ENCODE measurements at regions not wholly inside any gene's neighbourhood (a gene's known extent, or its start where the extent isn't known, plus 50 kb on each side); places are given as distances from the start of the nearest gene placed in this dataset.
A peak's percentile ranks its signal among the peaks of the same experiment; 100 is the strongest.

DNA sequence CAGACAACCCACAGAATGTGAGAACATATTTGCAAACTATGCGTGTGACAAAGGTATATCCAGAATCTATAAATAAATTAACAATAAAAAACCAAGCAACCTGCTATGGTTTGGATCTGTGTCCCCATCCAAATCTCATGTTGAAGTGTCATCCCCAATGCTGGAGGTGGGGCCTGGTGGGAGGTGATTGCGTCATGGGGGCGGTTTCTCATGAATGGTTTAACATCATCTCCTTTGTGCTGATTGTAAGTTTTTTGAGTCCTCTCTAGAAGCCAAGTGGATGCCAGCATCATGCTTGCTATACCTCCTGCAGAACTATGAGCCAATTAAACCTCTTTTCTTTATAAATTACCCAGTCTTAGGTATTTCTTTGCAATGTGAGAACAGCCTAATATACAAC is 335.4 kb downstream of the MAN2A1 start:
- Mint-ChIP-seq H3K36me3 (peaks cover 3% of the 10 kb centered on the region), H3K9me3 (no peaks in the 10 kb centered on the region), H3K27me3 (no peaks in the 10 kb centered on the region), H3K4me3 (no peak overlapping the region), H3K4me1 (peaks cover 15% of the 10 kb centered on the region), H3K27ac (no peak overlapping the region)

GRCh38 chr5:110027527-110028322 is 338.0 kb downstream of the MAN2A1 start:
- H3K36me3 Mint-ChIP-seq, result peaks cover 3% of the 10 kb centered on the region
- H3K27ac Mint-ChIP-seq, result no peak overlapping the region
- H3K4me3 Mint-ChIP-seq, result no peak overlapping the region
- H3K9me3 Mint-ChIP-seq, result no peaks in the 10 kb centered on the region
- H3K27me3 Mint-ChIP-seq, result no peaks in the 10 kb centered on the region
- H3K4me1 Mint-ChIP-seq, result peaks cover 30% of the 10 kb centered on the region

DNA sequence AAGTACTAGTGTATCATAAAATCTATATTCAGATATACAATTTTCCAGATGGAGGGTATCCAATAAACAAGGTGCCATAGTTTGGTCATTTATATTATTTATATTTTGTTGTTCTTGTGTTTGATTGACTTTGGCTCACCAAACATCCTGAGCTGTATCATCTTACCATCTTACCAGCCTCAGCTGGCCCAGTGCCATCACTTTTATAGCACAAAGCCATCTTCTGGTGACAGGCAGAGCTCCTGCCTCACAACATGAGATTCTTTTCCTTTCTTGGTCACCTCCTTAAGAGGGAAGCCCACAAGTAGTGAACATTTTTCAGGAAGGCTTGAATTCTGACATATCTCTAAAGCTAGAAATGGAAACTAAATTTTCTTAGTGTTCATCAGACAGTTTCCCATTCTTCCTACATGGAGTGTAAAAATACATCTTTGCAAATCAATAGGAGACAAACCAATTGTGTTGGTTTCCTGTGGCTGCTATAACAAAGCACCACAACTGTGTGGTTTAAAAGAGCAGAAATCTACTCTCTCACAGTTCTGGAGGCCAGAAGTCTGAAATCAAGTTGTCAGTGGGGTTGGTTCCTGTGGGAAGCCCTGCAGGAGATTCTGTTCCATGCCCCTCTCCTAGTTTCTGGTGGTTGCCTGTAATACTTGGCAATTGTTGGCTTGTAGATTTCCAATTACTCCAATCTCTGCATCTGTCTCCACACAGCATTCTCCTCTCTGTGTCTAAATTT is 341.8 kb downstream of the MAN2A1 start:
- peaks cover 30% of the 10 kb centered on the region for H3K4me1 Mint-ChIP-seq
- no peak overlapping the region for H3K27ac Mint-ChIP-seq
- no peaks in the 10 kb centered on the region for H3K36me3 Mint-ChIP-seq
- no peaks in the 10 kb centered on the region for H3K27me3 Mint-ChIP-seq
- H3K4me3 Mint-ChIP-seq, result no peak overlapping the region
- H3K9me3 Mint-ChIP-seq, result no peaks in the 10 kb centered on the region

DNA sequence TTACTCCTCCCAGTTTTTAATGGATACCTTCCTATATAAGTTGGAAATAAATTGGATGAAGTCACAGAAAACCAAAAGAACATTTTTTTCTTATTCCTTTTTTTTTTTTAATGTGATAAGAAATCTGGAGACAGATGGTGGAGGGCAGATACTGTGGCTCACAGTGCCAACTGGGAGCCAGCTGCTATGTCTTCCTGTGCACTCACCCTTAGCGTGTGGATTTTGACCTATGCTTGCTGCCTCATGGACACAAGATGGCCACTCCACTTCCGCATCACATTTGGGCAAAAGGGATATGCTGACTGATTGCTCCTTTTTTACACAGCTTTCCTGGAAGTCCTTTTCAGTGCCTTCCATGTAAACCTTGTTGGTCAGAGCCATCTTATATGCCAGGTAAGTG is 342.6 kb downstream of the MAN2A1 start:
- Mint-ChIP-seq H3K27ac (no peak overlapping the region), H3K9me3 (no peaks in the 10 kb centered on the region), H3K27me3 (no peaks in the 10 kb centered on the region), H3K36me3 (no peaks in the 10 kb centered on the region), H3K4me3 (no peak overlapping the region), H3K4me1 (peaks cover 30% of the 10 kb centered on the region)

GRCh38 chr5:110034056-110034600 is 344.4 kb downstream of the MAN2A1 start:
- Mint-ChIP-seq H3K27ac (no peak overlapping the region), H3K9me3 (no peaks in the 10 kb centered on the region), H3K4me1 (peaks cover 19% of the 10 kb centered on the region), H3K36me3 (no peaks in the 10 kb centered on the region), H3K27me3 (no peaks in the 10 kb centered on the region), H3K4me3 (no peak overlapping the region)

DNA sequence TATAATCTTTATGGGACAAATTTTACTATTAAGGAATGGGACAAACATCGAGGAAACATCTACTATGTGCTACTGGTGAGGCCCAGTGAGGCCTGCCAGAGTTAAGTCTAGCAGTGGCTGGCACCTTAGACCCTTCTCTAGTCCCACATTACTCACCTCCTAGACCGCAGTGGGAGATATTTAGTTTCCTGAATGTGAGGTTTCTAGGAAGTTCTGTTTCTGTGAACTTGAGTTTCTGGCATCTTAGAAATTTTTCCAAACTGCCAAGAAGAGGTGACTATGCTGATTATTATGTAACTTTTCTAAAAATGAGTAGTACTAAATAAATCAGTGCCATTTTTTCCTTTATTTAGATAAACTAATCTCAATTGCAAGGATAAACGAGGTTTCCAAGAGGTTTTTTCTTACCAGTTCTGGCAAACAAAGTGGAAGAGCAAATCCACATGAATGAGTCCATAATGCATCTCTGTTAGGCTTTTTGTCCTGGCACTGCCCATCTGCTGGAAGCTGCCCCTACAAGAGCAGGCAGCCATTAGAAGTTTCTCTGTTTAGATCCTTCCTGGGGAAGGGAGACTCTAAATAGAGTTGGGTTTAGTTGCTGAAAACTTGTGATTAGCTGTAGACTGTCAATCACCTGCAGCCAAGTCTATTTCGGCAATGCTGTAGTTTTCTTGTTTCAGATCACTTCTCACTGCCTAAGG is 348.7 kb downstream of the MAN2A1 start:
- peaks cover 7% of the 10 kb centered on the region for H3K9me3 Mint-ChIP-seq
- H3K4me3 Mint-ChIP-seq, result no peak overlapping the region
- peaks cover 3% of the 10 kb centered on the region for H3K36me3 Mint-ChIP-seq
- H3K4me1 Mint-ChIP-seq, result peaks cover 11% of the 10 kb centered on the region
- no peak overlapping the region for H3K27ac Mint-ChIP-seq
- no peaks in the 10 kb centered on the region for H3K27me3 Mint-ChIP-seq

DNA sequence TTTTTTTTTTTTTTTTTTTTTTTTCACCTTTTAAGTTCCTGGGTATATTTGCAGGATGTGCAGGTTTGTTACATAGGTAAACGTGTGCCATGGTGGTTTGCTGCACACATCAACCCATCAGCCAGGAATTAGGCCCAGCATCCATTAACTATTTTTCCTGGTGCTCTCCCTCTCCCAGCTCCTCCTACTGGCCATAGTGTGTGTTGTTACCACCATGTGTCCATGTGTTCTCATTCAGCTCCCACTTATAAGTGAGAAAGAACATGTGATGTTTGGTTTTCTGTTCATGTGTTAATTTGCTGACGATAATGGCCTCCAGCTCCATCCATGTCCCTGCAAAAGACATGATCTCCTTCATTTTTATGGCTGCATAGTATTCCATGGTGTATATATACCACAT is 350.5 kb downstream of the MAN2A1 start:
- H3K36me3 Mint-ChIP-seq, result peaks cover 5% of the 10 kb centered on the region
- H3K4me1 Mint-ChIP-seq, result peaks cover 14% of the 10 kb centered on the region
- peaks cover 10% of the 10 kb centered on the region for H3K9me3 Mint-ChIP-seq
- H3K4me3 Mint-ChIP-seq, result no peak overlapping the region
- no peak overlapping the region for H3K27ac Mint-ChIP-seq
- no peaks in the 10 kb centered on the region for H3K27me3 Mint-ChIP-seq

- Mint-ChIP-seq H3K4me3 (peak overlapping the region; percentile 2), H3K27me3 (no peaks in the 10 kb centered on the region), H3K9me3 (peaks cover 10% of the 10 kb centered on the region), H3K27ac (no peak overlapping the region), H3K4me1 (peaks cover 14% of the 10 kb centered on the region), H3K36me3 (peaks cover 8% of the 10 kb centered on the region)
Measured at GRCh38 chr5:110043025-110043424, 353.3 kb downstream of the MAN2A1 start.

DNA sequence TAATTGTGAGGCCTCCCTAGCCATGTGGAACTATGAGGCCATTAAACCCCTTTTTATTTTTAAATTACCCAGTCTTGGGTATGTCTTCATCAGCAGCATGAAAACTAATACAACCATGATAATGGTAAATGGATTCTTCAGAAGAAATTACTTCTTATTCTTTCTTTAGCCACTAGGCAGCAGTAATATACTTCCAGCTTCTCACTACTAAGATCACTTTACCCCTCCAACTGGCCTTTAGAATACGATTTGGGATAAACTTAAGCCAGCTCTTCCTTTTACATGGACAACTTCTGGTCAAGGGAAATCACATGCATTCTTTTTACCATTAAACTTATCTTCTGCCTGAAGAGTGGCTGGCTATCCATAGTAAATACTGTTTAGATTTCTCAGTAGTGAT is 355.4 kb downstream of the MAN2A1 start:
- H3K36me3 Mint-ChIP-seq, result peaks cover 8% of the 10 kb centered on the region
- H3K9me3 Mint-ChIP-seq, result peaks cover 10% of the 10 kb centered on the region
- no peaks in the 10 kb centered on the region for H3K27me3 Mint-ChIP-seq
- H3K4me1 Mint-ChIP-seq, result peaks cover 18% of the 10 kb centered on the region
- H3K4me3 Mint-ChIP-seq, result no peak overlapping the region
- no peak overlapping the region for H3K27ac Mint-ChIP-seq

GRCh38 chr5:110048491-110048890 is 358.8 kb downstream of the MAN2A1 start:
- Mint-ChIP-seq H3K36me3 (peaks cover 5% of the 10 kb centered on the region), H3K27ac (no peak overlapping the region), H3K4me1 (peaks cover 13% of the 10 kb centered on the region), H3K4me3 (no peak overlapping the region), H3K9me3 (peaks cover 2% of the 10 kb centered on the region), H3K27me3 (no peaks in the 10 kb centered on the region)

DNA sequence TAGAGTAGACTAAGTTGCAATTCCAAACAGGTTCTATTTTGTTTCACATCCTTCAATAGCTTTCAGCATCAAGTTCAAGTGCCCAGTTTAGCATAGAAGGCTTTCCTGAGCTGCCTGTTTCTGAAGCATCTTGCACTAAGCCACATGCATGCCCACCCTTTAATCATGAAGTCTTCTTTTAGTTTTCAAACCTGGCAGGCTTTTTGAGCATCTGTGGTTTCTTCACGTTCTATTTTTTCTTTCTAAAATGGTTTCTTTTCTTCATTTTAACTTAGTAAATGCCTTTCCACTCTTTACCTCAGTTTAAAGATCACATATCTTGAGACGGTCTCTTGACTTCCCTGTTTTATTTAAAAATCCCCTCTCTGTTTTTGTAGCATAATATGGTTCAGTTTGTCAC is 360.1 kb downstream of the MAN2A1 start:
- H3K27ac Mint-ChIP-seq, result no peak overlapping the region
- no peaks in the 10 kb centered on the region for H3K9me3 Mint-ChIP-seq
- no peak overlapping the region for H3K4me3 Mint-ChIP-seq
- H3K27me3 Mint-ChIP-seq, result no peaks in the 10 kb centered on the region
- peaks cover 3% of the 10 kb centered on the region for H3K36me3 Mint-ChIP-seq
- H3K4me1 Mint-ChIP-seq, result peaks cover 24% of the 10 kb centered on the region

GRCh38 chr5:110050640-110051345 is 361.1 kb downstream of the MAN2A1 start:
- Mint-ChIP-seq H3K36me3 (peaks cover 2% of the 10 kb centered on the region), H3K27me3 (no peaks in the 10 kb centered on the region), H3K9me3 (no peaks in the 10 kb centered on the region), H3K27ac (no peak overlapping the region), H3K4me1 (peaks cover 34% of the 10 kb centered on the region), H3K4me3 (no peak overlapping the region)

GRCh38 chr5:110053205-110053604 is 363.5 kb downstream of the MAN2A1 start:
- peak overlapping the region; percentile 97 for H3K27ac Mint-ChIP-seq
- no peaks in the 10 kb centered on the region for H3K27me3 Mint-ChIP-seq
- H3K4me1 Mint-ChIP-seq, result peaks cover 44% of the 10 kb centered on the region

GRCh38 chr5:110053824-110054223 is 364.1 kb downstream of the MAN2A1 start:
- Mint-ChIP-seq H3K27ac (peak overlapping the region; percentile 97), H3K27me3 (no peaks in the 10 kb centered on the region), H3K36me3 (no peaks in the 10 kb centered on the region), H3K4me3 (peak overlapping the region; percentile 19), H3K9me3 (no peaks in the 10 kb centered on the region), H3K4me1 (peaks cover 44% of the 10 kb centered on the region)

More at GRCh38 chr5:110053205-110053604, 363.5 kb downstream of the MAN2A1 start:
- Mint-ChIP-seq H3K36me3 (no peaks in the 10 kb centered on the region), H3K4me3 (no peak overlapping the region), H3K9me3 (no peaks in the 10 kb centered on the region)

DNA sequence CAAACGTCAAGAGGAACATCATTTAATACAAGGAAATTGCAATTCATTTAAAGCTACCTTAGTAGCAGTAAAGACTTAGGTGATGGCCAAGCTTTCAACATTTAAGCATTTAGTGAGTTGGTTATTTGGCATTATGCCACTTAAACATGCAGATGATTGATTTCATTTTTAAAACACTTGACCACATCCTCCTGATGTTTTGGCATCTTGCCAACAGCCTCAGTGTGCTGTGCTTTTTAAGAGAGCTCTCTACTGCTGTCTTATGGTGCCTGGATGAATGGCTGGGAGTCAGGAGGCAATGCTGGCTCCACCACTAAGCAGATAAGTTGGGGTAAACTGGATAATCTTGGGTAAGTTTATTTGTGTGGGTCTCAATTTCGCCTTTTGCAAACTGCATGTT is 364.5 kb downstream of the MAN2A1 start:
- Mint-ChIP-seq H3K27ac (peak overlapping the region; percentile 97), H3K36me3 (no peaks in the 10 kb centered on the region), H3K4me1 (peaks cover 44% of the 10 kb centered on the region), H3K9me3 (no peaks in the 10 kb centered on the region), H3K4me3 (peak overlapping the region; percentile 42), H3K27me3 (no peaks in the 10 kb centered on the region)

All from activated naive CD4-positive, alpha-beta T cell treated with anti-CD3 and anti-CD28 coated beads, Interleukin-2, amount 50 U/mL, for 24 hours (primary cell).